Mucosa of descending colon (tissue), 3 donors: ENCODE measurements at regions not wholly inside any gene's neighbourhood (a gene's known extent, or its start where the extent isn't known, plus 50 kb on each side); places are given as distances from the start of the nearest gene placed in this dataset.

Source experiments
- ATAC-seq: fragments of 200-7000 bp; cut with Tn5 transposase; one replicate; pipeline ENCODE4 v1.9.1; 2020; ENCODE audit warnings: mild to moderate bottlenecking, moderate library complexity
- DNase-seq, 3 donors: peaks; one replicate each; pipeline ENCODE4 v3.0.0-alpha.2; 2020
- H3K36me3 ChIP-seq: fragments of 200-600 bp; one replicate; pipeline ENCODE4 v1.8.0; 2021; ENCODE audit warnings: low read depth, mild to moderate bottlenecking
- H3K4me1 ChIP-seq: fragments of 200-600 bp; one replicate; pipeline ENCODE4 v1.8.0; 2021; ENCODE audit warnings: low read depth, mild to moderate bottlenecking
- H3K4me3 ChIP-seq: fragments of 200-600 bp; one replicate; pipeline ENCODE4 v1.8.0; 2021; ENCODE audit warnings: mild to moderate bottlenecking
- H3K9me3 ChIP-seq: fragments of 200-600 bp; one replicate; pipeline ENCODE4 v1.8.0; 2021; ENCODE audit warnings: mild to moderate bottlenecking
- CTCF ChIP-seq: fragments of 200-600 bp; IDR thresholded peaks from one replicate; pipeline ENCODE4 v1.8.0; 2022; ENCODE audit warnings: antibody characterized with exemption, mild to moderate bottlenecking
- intact Hi-C, 2 donors: fragments of 100-400 bp; cut with DNase I in 1 of 2; cut with micrococcal nuclease in 1 of 2; formaldehyde crosslinking; loops; one replicate each; pipeline versions ENCODE4 v1.11.0 to v1.11.1; 2022; cut with DNase I, micrococcal nuclease
- donor health status: DM: no; HTN: no; CAD: no; lungs with moderate emphysema.
- donor health status: DM: no; HTN: no; CAD: no.
- donor health status: DM: no; HTN: yes; CAD: no.

- Histone ChIP-seq H3K4me1 (no peaks in the 10 kb centered on the region), H3K36me3 (no peaks in the 10 kb centered on the region), H3K9me3 (peaks cover 1% of the 10 kb centered on the region), H3K4me3 (no peak overlapping the region)
- DNase-seq (no peak), ATAC-seq (no peak)
- intact Hi-C loops, result no loop called here
- no peak for TF ChIP-seq CTCF
These were observed 162.7 kb downstream of the PFKFB3 start for GRCh38 chr10:6365384-6365783.
